ENCODE measurements at regions not wholly inside any gene's neighbourhood (a gene's known extent, or its start where the extent isn't known, plus 50 kb on each side); places are given as distances from the start of the nearest gene placed in this dataset.
"Not testable (repeated sequence)": the region's sequence is repeated elsewhere in the genome, so short reads cannot be mapped to it uniquely, and the experiment has no call there.

DNA sequence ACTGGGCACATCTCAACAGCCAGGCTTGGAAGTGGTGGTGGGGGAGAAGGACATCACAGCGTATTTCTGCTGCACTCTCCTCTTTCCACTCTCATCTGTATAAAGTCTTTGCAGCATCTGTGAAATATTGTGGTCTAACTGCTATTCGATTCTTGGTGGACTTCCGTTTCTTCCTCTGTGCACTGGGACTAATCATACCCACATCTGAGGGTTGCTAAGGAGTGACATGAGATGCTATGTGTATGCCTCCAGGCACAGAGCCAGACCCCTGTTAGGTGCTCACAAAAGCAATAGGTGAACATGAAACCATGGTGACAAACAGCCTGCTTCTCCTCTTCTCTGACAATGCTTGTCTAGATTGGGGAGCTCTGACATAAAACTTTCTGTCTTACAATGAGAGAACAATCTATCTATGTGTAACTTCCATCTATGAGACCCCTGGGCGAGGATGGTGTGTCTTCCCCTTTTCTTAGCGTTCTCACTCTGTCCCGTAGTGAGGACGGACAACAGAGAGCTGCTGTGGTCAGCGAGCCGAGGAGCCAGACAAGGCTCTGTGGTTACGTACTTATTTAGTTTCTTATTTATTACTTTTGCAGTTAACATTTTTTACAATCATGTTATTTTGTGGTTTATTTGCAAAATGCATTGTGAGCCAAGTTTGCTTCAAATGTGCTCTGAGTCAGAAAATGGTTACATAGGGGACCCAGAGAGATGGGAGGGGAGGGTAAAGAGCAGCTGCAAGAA is 196.7 kb upstream of the TPRG1 start:
- DNase-seq (ENCODE audit: low spot score) = no peak

- DNase-seq (ENCODE audit: low spot score) = no peak
These were observed 196.0 kb upstream of the TPRG1 start for GRCh38 chr3:188975600-188976314.

DNA sequence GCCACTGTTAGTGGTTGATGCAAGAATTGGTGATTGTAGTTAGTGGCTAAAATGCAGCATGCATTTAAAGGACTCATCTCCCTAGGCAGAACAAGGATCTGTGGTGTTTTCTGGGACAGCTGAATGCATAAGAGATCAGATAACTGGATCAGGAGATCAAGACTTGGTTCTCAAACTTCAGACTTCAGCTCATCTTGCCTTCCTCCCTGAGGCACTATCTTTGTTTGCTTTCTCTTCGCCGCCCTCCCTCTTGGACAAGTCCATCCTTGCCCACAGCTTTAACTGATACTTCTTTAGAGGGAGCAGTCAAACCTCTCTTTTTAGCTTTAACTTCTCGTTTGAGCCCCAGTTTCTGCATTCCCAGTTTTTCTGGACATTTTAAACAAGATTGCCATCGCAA is 195.4 kb upstream of the TPRG1 start:
- no peak for DNase-seq (ENCODE audit: low spot score)

DNA sequence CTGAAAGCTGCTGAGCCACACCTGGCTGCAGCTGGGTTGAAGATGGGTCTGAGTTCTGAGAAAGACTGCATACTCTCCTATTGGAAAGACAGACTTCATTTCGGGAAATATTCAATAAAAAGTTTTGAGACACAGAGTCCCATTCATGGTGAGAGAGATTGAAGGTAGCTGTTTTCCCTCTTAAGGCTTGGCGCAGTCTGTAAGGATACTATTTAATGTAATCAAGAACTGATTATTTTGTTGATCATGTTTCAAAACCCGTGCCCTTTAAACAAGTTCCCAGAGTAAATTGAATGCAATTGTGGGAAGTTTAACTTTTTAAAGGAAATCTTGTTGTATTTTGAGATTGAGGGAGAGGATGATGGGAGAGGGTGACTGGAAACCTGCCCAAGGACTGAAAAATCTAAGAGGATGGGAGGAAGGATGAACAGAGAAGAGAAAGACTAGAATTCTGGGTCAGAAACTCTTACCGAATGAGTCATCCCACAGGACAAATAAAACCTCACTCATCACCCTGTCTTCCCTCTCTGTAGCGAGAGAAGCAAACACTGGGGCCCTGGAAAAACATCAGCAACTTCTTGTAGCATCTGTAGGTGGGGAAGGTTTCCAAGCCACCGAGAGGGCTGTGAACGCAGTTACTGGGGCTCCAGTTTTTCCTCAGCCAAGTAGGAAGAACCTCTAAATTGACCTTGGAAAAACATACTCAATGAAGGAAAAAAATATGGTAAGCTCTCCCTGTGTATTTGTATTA is 193.2 kb upstream of the TPRG1 start:
- DNase-seq (ENCODE audit: low spot score) = no peak

DNA sequence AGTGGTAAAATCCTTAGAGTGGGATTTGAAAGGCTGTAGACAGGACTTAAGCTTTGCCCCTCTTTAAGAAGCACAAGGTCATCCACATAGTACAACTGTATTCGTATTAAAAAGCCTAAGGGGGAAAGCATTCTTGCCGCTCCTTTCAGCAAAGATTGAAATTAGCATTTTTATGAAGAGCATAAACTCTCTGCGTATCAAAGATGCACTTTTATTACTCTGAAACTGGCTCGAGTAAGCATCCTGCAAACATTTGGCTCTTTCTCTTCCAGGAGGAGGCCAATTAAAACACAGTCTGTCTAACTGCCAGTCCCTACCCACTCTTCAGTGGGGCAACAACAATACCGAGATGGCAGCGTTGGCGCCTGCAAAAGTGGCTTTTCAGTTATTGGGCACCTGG is 192.5 kb upstream of the TPRG1 start:
- DNase-seq (ENCODE audit: low spot score) = no peak

GRCh38 chr3:188979669-188980310 is 192.0 kb upstream of the TPRG1 start:
- DNase-seq (ENCODE audit: low spot score) = no peak

DNA sequence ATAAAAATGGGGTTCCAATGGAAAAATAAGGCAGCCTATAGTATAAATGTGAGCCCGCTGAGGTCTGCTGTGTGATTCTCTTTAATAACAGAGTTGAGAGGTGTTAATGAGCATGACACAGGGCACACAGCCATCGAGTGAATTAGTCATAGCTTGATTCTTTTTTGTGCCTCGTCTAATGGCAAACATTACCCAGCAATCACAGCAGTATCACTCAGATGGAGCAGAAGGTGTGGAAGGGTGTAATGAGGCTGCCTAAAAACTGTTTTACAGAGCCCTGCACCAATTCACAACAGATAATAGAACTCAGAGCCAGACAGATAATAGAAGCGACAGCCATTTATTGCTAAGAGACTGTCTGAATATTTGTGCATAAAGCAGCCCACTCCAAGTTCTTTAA is 178.6 kb upstream of the TPRG1 start:
- no peak for DNase-seq (ENCODE audit: low spot score)

DNA sequence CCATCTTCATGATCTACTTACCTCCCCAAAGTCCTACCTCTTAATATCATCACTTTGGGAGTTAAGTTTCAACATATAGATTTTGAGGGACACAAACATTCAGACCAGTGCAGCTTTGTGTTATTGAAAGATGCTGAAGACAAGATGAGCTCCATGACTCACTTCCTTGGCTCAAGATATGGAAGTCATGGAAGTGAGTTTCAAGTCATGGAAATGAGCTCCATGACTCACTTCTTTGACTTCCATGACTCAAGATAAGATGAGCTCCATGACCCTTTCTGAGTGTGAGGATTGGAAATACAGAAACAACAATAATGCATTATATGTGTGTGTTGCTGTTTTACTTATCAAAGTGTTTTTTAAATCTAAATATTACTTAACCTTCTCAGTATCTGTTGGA is 170.2 kb upstream of the TPRG1 start:
- DNase-seq (ENCODE audit: low spot score) = no peak

- DNase-seq (ENCODE audit: low spot score) = no peak
These were observed 168.4 kb upstream of the TPRG1 start for GRCh38 chr3:189003410-189003809.

DNA sequence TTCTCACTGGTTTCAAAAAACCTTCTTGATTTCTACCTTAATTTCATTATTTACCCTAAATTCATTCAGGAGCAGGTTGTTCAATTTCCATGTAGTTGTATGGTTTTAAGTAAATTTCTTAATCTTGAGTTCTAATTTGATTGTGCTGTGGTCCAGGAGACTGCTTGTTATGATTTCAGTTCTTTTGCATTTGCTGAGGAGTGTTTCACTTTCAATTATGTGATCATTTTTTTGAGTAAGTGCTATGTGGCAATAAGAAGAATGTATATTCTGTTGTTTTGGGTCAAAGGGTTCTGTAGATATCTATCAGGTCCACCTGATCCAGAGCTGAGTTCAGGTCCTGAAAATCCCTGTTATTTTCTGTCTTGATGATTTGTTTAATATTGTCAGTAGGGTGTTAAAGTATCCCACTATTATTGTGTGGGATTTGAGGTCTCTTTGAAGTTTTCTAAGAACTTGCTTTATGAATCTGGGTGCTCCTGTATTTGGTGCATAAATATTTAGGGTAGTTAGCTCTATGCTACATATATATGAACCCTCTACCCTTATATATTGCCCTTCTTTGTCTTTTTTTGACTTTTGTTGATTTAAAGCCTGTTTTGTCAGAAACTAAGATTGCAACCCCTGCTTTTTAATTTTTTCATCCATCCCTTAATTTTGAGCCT is 158.4 kb upstream of the TPRG1 start:
- DNase-seq (ENCODE audit: low spot score) = no peak

- no peak for DNase-seq (ENCODE audit: low spot score)
These were observed 157.2 kb upstream of the TPRG1 start for GRCh38 chr3:189014526-189014925.

GRCh38 chr3:189022576-189023466 is 148.9 kb upstream of the TPRG1 start:
- not testable (repeated sequence) for DNase-seq (ENCODE audit: low spot score)

DNA sequence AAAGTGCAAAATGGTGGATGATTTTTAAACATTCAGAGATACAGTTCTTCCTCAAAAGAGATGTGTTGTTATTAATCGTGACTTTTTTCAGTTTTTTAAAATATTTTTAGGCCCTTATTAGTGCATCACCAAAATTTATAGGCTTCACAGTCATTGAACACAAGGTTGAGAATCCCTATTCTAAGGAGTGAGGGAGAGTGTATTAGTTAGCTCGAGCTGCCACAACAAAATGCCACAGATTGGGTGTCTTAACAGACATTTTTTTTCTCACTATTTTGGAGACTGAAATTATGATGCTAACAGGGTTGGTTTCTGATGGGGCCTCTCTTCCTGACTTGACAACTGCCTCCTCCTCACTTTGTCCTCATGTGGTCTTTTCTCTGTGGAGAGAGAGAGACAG is 145.9 kb upstream of the TPRG1 start:
- no peak for DNase-seq (ENCODE audit: low spot score)

GRCh38 chr3:189027626-189028155 is 144.1 kb upstream of the TPRG1 start:
- DNase-seq (ENCODE audit: low spot score) = no peak

GRCh38 chr3:189038773-189039745 is 132.7 kb upstream of the TPRG1 start:
- DNase-seq (ENCODE audit: low spot score) = no peak

- no peak for DNase-seq (ENCODE audit: low spot score)
These were observed 131.0 kb upstream of the TPRG1 start for GRCh38 chr3:189040656-189041335.

GRCh38 chr3:189041482-189042090 is 130.2 kb upstream of the TPRG1 start:
- DNase-seq (ENCODE audit: low spot score) = peak; percentile 14

DNA sequence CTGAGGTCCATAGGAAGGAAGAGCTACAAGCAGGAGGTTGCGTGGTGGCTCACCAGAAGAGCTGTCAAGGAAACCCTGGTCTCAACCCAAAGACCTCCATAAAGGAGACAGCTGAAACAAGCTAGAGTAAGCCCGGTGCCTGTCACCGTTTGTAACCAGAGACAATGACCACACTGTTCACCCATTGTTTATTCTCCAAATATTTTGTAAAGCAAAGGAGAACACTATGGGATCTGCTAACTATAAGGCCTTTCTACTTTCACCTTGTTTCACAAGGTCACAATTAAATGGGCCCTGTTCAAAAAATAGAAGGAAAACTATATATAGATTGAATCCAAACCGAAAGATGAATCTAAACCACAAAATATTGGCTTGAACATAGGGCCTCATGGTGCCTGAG is 128.9 kb upstream of the TPRG1 start:
- no peak for DNase-seq (ENCODE audit: low spot score)
